ENCODE measurements at regions not wholly inside any gene's neighbourhood (a gene's known extent, or its start where the extent isn't known, plus 50 kb on each side); places are given as distances from the start of the nearest gene placed in this dataset.

DNA sequence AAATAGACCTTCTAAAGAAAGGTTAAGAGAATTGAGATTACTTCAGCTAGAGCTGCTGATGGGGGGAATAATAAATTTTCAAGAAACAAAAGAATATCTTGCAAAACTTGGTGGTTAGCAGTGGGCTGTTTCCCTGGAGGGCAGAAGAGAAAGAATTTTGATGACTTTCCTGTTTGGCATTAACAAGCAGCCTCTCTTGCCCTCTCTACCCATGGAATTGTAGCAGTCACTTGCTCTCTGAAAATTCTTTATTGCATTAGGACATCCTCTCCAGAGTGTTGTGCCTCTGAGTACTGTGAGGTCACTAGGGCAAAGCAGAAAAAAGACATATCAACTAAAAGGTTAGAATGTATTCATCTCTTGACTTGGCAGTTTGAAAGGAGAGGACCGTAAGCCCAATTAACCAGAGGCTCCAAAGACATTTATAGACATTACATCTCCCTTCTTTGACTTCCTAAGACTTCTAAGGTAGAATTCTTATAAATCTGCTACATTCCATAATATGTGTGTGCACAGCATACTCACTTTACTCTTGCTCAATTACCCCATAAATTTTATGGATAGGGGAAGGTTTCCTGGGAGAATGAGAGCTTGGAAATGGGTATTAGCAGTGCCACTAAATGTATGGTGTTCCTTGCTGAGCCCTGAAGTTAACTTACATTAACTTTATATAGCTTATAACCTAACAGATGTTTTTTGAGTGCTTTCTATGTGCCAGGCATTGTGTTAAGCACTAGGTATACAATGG, 215.3 kb downstream of the KIF20B start:
- intact Hi-C loops (cut with DNase I): no loop called here
- H3K36me3 ChIP-seq: no peaks in the 10 kb centered on the region
- no peak for TF ChIP-seq POLR2A (IDR thresholded peaks at IDR 0.05)
- no peak for TF ChIP-seq POLR2AphosphoS5 (IDR thresholded peaks at IDR 0.05)
- TF ChIP-seq, protein P1, sequence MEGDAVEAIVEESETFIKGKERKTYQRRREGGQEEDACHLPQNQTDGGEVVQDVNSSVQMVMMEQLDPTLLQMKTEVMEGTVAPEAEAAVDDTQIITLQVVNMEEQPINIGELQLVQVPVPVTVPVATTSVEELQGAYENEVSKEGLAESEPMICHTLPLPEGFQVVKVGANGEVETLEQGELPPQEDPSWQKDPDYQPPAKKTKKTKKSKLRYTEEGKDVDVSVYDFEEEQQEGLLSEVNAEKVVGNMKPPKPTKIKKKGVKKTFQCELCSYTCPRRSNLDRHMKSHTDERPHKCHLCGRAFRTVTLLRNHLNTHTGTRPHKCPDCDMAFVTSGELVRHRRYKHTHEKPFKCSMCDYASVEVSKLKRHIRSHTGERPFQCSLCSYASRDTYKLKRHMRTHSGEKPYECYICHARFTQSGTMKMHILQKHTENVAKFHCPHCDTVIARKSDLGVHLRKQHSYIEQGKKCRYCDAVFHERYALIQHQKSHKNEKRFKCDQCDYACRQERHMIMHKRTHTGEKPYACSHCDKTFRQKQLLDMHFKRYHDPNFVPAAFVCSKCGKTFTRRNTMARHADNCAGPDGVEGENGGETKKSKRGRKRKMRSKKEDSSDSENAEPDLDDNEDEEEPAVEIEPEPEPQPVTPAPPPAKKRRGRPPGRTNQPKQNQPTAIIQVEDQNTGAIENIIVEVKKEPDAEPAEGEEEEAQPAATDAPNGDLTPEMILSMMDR (IDR thresholded peaks at IDR 0.05): no peak
- no peak overlapping the region for H3K4me3 ChIP-seq
- 50% methylated on average over 1 of the region's 1 CpG for WGBS
- no peaks in the 10 kb centered on the region for H3K4me1 ChIP-seq (replicated peaks)
- DNase-seq (ENCODE audit: low spot score): no peak
- H3K27me3 ChIP-seq (replicated peaks; ENCODE audit: insufficient read depth): no peaks in the 10 kb centered on the region
- H3K27ac ChIP-seq: no peak overlapping the region
- H3K9me3 ChIP-seq: no peaks in the 10 kb centered on the region

DNA sequence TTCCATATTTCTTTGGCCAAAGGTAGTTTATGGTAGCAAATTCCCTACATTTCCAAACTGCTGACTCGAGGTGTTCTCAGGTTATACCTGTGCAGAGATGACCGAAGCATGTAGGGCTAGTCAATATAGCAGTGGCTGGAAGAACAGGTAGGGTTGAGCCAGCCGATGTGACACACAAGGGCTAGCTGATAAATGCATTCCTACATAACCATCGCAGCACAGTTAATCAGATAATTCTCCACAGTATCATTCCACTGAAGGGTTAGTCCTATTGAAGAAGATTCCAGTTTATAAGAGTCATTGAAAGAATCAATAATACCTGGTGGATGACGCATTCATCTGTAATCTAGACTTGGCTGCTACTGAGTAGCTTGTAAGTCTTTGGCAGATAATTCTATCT, 220.0 kb downstream of the KIF20B start:
- DNase-seq (ENCODE audit: low spot score): no peak
- no peak overlapping the region for H3K4me3 ChIP-seq
- H3K4me1 ChIP-seq (replicated peaks): no peaks in the 10 kb centered on the region
- H3K36me3 ChIP-seq: no peaks in the 10 kb centered on the region
- WGBS: 80% methylated on average over 5 of the region's 5 CpGs
- intact Hi-C loops (cut with DNase I): no loop called here
- H3K9me3 ChIP-seq: no peaks in the 10 kb centered on the region
- no peaks in the 10 kb centered on the region for H3K27me3 ChIP-seq (replicated peaks; ENCODE audit: insufficient read depth)
- no peak overlapping the region for H3K27ac ChIP-seq
- TF ChIP-seq POLR2AphosphoS5 (IDR thresholded peaks at IDR 0.05): no peak
- no peak for TF ChIP-seq POLR2A (IDR thresholded peaks at IDR 0.05)
- TF ChIP-seq, protein P1 (IDR thresholded peaks at IDR 0.05): no peak

DNA sequence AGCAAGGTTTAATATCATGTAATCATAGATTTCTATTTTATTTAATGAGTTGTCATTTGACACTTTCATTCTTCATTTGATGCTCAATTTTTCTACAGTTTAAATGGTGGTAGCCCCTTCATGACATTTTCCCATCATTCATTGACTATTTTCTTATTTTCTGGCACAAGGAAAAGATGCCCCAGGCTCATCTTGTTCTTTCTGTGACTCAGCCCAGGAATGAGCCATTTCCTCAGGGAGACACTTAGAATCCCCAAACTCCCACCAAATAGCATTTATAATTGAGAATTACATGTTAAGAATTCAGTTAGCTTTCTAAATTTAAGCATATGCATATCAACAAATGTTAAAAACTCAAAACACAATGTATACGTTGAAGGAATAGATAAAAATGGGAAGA, 222.3 kb downstream of the KIF20B start:
- Histone ChIP-seq H3K27me3 (replicated peaks; ENCODE audit: insufficient read depth) (no peaks in the 10 kb centered on the region), H3K4me3 (no peak overlapping the region), H3K4me1 (replicated peaks) (no peaks in the 10 kb centered on the region), H3K36me3 (no peaks in the 10 kb centered on the region), H3K9me3 (no peaks in the 10 kb centered on the region), H3K27ac (no peak overlapping the region)
- WGBS: 72% methylated on average over 1 of the region's 1 CpG
- intact Hi-C loops (cut with DNase I): no loop called here
- no peak for DNase-seq (ENCODE audit: low spot score)
- TF ChIP-seq, protein P1 (IDR thresholded peaks at IDR 0.05): no peak
- TF ChIP-seq POLR2A (IDR thresholded peaks at IDR 0.05): no peak
- no peak for TF ChIP-seq POLR2AphosphoS5 (IDR thresholded peaks at IDR 0.05)

DNA sequence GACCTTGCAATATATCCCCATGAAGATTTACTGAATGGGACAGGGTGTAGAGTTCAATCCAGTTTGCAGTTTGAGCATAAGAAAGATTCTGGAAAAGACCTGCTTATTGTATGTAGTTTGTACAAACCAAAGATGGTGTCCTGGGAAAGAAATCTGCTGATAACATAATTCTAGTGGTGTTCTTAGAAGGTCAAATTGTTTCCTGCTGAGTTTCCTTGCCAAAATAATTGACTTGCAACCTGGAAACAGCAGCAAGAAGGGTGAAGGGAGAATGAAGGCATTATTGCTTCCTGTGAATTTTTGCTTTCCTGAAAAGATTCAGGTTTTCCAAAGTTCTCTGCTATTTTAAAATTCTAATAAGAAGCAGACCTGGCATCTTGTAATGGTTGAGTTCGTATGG, 222.9 kb downstream of the KIF20B start:
- no peak for DNase-seq (ENCODE audit: low spot score)
- H3K4me3 ChIP-seq: no peak overlapping the region
- TF ChIP-seq, protein P1 (IDR thresholded peaks at IDR 0.05): no peak
- TF ChIP-seq POLR2A (IDR thresholded peaks at IDR 0.05): no peak
- TF ChIP-seq POLR2AphosphoS5 (IDR thresholded peaks at IDR 0.05): no peak

DNA sequence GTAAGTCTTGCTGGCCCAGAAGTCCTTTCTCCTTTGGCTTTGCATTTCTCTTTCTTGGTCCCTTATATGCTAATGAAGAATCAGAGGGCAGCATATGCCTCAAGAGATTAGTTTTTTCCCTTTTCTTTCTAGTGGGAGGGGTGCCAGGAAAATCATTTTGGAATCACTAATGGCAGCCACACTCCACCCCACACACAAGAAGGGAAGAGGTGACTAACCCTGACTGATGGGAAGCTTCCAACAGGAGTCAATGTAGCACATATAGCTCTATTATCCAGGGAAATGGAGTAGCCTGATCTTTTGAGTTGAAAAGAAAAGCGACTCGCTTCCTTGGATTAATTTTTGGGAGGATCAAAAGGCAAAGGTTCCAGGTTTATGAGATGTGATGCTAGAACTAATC, 225.3 kb downstream of the KIF20B start:
- TF ChIP-seq POLR2A (IDR thresholded peaks at IDR 0.05) (no peak), POLR2AphosphoS5 (IDR thresholded peaks at IDR 0.05) (no peak)
- TF ChIP-seq, protein P1 (IDR thresholded peaks at IDR 0.05): no peak
- no peaks in the 10 kb centered on the region for H3K9me3 ChIP-seq
- no peaks in the 10 kb centered on the region for H3K36me3 ChIP-seq
- no peak overlapping the region for H3K27ac ChIP-seq
- H3K4me3 ChIP-seq: no peak overlapping the region
- WGBS: 93% methylated on average over 2 of the region's 2 CpGs
- no peaks in the 10 kb centered on the region for H3K27me3 ChIP-seq (replicated peaks; ENCODE audit: insufficient read depth)
- no peak for DNase-seq (ENCODE audit: low spot score)
- intact Hi-C loops (cut with DNase I): no loop called here
- H3K4me1 ChIP-seq (replicated peaks): no peaks in the 10 kb centered on the region

More for the DNA sequence above, 222.9 kb downstream of the KIF20B start:
- no peak overlapping the region for H3K27ac ChIP-seq
- no peaks in the 10 kb centered on the region for H3K27me3 ChIP-seq (replicated peaks; ENCODE audit: insufficient read depth)
- H3K36me3 ChIP-seq: no peaks in the 10 kb centered on the region
- 66% methylated on average over 1 of the region's 1 CpG for WGBS
- no peaks in the 10 kb centered on the region for H3K9me3 ChIP-seq
- H3K4me1 ChIP-seq (replicated peaks): no peaks in the 10 kb centered on the region
- intact Hi-C loops (cut with DNase I): no loop called here
